Fibroblast of skin of left quadriceps (primary cell): ENCODE measurements at regions not wholly inside any gene's neighbourhood (a gene's known extent, or its start where the extent isn't known, plus 50 kb on each side); places are given as distances from the start of the nearest gene placed in this dataset.

Experiments used
- DNase-seq, 2 experiments: peaks; one replicate each; pipeline ENCODE4 v3.0.0-alpha.2; 2013; ENCODE audit warnings: low read depth in 2 of 2

DNA sequence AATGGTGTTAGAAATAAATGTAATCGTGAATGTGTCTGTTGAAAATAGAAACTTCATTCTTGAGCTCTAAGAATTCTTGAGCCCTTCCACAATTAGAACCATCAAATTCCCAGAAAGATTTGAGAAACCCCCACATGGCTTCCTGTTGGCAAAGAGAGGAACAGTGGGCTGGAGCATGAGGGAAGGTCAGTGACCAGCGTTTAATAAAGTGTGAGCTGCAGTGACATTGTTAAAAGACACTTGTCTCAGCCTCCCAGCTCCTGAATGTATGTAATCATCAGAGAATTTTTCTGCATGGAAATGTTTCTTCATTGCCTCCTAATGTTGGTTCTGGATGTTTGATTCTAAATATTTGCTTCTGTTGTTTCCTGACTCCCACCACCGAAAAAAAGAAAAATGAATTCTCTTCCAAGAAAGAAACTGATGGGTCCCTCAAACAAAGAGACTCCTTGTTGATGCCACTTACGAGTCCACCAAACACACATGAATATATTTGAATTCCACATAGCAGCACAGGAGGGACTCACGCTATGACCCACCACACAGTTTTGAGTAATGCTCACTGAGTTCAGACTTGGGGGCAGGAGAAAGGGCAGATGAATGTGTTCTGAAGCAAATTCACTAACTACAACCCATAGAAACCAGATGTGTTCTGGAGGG lies 225.1 kb upstream of the KLHL29 start:
- no peak for DNase-seq

DNA sequence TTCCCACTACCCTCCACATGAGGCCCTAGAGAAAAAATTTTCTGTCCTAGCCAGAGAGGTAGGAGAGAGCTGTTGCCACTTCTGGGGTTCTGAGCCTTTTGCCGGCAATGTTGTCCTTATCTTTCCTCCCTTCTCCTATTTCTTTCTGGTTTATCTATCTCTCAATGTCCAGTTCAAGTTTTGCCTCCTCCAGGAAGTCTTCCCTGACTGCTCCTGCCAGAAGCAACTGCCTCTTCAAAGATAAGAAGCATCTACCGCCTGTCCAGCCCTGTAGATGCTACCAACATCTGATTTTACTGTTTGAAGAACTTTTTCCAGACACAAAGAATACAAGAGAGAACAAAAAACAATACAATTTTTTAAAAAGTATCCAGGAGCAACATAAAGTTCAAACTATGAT lies 220.8 kb upstream of the KLHL29 start:
- DNase-seq = no peak

DNA sequence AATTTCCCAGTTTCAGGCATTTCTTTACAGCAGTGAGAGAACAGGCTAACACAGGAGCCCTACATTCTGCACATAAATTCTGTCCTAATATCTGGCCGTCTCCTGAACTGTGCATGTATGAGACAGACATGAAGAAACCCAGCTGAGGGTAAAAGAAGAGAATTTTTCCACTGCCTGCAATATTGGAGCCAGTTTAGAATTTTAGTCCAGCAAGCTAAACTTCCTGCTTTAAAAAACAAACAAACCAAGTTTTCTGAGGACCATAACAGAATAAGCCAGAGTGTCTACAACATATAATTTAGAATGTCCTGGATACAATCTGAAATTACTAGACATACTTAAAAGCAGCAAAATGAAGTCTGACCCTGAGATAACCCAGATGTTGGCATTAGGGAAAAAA lies 215.1 kb upstream of the KLHL29 start:
- no peak for DNase-seq

DNA sequence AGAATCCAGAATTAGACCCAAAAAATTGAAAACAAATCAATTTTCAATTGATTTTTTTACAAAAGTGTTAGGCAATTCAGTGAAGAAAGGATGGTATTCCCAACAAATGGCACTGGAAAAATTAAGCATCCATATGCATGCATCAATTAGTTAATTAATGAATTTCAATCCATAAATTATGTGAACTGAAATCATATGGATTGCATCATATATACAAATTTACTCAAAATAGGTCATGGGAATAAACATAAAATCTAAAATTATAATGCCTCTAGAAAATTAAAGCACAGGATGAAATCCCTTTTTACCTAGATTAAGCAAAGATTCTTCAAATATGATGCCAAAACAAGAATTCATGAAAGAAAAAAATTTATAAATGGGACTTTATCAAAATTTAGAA lies 213.9 kb upstream of the KLHL29 start:
- DNase-seq = no peak

DNA sequence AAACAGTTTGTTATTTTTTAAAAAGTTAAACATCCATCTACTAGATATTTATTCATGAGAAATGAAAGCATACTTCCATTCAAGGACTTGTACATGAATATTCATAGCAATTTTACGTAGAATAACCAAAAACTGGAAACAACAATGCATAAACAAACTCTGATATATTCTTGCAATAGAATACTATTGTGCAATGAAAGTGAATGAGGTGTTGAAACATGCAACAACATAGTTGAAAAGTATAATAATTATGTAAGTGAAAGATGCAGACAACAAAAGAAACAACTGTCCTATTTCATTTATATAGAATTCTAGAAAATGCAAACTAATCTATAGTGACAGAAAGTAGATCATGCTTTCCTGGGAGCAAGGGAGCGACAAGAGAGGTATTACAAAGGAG lies 206.6 kb upstream of the KLHL29 start:
- no peak for DNase-seq

DNA sequence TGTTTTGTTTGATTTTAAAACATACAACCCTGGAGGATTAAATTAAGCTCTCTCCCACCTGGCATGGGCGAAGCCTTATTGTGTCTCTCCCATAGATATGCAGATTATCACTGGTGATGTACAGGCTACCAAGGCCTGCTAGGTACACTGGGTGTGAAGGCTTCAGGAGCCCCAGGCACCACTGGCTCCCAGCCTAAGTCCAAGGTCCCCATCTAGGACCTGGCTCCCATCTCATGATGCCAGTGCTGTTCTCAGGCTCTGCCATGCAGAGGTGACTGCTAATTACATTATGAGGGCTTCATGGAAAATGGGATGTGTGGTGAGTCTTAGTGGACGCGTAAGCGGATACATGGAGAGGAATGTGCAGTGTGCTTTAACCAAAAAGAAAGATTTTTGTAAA lies 201.2 kb upstream of the KLHL29 start:
- no peak for DNase-seq

DNA sequence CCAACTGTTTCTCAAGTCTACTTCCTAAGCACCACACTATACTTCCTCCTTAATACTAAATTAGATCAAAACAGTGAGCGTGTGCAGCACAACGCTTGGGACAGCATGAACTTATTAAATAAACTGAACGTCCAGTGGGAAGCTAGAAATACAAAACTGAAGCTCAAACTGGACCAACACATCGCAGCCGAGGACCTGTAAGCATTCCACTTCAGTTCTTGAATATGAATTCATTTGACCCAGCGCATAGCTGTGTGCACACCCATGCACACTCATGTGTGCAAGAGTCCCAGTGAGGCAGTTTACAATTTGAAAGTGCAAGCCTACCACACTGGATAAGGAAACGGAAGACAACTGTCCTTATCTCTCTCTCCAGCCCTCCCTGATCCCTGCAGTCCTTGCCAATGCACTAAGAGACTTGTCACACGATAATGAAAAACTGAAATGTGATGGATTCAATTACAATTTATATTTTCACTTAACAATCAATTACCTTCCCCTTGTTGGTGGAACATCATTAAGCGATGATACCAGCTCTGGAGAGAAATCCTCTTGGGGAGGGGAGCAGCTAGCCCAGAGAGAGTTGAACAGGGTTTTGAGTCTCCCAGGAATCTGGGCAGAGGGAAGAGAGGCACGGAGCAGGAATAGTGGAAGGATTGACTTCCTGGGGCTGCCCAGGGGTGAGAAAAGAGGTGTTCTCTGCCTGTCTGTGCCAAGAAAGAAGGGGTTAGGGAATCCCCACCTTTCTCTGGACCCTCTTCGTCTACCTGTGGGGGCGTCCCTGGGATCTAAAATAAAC lies 186.5 kb upstream of the KLHL29 start:
- DNase-seq = no peak

DNA sequence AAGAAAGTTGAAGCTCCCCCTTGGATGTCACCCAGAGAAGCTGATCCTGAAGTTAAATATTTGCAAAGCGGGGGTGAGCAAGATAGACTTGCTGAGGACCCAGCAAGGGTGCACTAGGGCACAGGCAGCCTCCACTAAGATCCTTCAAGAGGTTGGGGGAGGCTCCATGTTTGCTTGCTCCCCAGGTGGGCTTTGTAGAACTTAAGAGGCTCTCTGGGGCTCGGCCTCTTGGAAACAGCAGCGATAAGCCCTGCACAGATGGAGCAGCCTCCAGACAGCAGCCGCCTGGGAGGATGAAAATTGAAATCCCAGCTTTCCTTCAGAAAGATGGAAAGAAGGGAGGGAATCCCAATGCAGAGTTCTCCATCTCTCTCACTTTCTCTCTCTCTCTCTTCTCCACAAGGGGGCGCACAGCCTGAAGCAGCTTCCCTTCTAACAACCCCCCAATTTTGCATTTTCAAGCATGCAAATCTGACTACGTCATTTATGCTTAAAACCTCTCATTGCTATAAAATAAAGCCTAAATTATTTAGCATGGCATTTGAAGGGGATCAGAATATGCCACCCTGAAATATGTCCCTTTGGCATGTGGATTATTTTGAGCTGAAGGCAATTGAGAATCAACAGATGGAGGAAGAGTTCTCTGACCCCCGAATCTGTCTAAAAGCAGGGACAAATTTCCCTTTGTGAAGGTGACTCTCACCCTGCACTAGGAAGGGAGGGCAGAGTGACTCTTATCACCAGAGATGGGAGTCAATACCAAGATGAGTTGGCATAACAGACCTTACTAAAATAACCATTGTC lies 185.7 kb upstream of the KLHL29 start:
- peak in 1 of 2 experiments; percentile 3 for DNase-seq

DNA sequence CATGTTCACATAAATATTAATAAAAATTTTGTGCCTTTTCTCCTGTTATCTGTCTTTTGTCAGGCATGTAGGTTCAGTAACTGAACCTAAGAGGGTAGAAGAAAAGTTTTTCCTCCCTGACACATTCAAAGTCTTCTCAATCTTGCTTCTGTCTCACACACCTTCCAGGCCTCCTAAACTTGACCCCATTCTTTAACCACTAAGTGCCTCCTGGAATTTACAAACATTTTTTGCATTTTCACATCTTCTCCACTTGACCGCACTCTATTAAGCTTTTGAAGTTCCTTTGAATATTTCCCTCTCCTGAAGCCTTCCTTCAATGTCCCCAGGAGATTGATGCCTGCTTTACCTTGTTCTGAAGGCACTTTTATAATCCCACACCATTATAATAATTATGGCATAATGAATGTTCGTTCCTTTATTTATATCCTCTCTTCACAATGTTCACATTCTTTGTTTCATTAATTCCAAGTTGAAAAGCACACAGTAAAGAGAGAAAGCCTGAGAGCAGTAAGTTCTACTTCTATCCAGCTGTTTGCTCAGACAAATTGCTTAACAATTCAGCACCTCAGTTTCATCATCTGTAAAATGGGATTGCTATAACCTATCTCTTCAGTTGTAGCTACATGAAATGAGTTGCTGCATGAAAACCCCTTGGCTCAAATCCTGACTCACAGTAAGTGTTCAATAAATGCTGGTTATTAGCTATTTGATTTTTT lies 184.8 kb upstream of the KLHL29 start:
- DNase-seq = no peak

DNA sequence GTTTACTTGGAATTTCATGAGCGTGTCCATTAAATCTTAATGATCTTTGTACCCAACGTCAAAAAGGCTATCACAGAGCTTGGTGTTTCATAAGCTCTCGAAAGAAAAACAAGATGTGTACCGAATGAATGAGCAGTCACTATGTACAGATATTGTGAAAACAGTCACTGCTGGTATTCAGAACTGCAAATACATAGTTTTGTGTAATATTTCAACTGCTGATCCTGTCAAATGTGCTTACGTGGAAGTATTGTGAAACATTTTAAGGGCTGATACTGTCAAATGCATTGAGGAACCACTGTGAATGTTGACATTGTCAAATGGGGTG lies 184.2 kb upstream of the KLHL29 start:
- DNase-seq = no peak

DNA sequence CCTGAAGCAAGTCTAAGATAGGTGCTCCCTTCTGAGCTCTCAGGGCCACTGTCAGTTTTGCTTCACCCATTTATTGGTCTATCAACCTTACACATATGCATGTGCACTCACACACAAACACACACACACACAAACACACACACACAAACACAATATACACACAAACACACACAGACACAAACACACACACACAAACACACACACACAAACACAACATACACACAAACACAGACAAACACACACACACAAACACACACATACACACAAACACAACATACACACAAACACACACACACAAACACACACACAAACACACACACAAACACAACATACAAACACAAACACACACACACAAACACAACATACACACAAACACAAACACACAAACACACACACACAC lies 181.6 kb upstream of the KLHL29 start:
- no peak for DNase-seq

DNA sequence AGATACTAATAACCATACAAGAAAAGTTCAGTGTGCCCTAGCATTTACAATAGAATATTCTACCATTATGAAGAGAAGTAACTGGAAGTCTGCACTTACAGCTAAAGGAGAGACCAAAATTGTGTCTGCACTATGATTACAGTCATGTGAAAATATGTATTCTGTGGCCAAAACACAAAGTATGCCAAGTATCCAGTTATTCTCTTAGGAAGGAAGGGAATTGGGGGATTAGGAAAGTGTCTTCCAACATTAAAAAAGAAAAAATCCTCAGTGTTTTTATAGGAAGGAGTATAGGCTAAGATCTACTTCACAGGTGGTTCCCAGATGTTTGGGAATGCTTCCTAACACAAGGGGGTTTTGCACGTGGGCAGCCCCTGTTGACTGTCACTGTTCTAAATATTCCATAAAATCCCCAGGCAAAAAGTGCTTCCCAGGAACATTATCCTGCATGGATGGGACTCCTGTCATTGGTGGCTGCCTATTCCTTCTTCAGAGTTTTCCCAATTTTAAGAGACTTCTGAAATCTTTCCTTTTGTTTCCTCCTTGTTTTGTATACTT lies 180.2 kb upstream of the KLHL29 start:
- peak in 1 of 2 experiments; percentile 2 for DNase-seq

DNA sequence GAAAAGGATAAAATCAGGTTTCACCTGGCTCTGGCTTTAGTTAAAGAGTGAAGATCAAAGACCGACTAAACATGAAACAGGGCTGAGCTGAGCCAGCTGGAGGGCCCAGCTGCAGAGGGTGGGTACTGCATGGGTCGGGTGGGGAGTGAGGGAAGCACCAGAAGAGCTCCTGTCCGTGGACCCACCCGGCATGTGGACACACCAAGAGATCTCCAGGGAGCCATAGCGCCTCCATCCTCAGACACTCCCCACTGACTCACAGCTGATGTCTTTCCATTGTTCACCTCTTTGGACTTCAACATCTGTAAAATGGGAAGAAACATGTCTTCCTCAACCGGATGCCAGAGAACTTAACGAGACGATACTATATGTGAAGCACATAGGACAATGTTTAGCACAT lies 178.3 kb upstream of the KLHL29 start:
- DNase-seq = no peak

DNA sequence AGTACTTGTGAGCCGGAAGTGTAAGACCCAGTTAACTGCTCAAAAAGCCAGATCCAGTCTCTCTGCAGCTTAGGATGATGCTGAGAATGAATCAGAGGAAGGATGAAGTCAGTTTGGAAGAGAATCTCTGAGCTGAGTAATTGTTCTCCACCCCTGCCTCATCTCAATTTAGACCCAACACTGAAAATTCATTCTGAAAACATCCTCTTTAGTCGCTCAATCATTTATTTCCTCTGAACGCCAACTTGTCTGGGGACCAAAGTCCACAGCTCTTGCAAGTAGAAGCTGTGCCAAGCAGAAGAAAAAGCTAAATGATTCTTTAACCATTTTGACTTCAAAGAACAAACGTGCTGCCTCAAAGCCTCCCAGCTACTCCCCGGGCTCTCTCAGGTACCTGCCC lies 177.1 kb upstream of the KLHL29 start:
- no peak for DNase-seq

DNA sequence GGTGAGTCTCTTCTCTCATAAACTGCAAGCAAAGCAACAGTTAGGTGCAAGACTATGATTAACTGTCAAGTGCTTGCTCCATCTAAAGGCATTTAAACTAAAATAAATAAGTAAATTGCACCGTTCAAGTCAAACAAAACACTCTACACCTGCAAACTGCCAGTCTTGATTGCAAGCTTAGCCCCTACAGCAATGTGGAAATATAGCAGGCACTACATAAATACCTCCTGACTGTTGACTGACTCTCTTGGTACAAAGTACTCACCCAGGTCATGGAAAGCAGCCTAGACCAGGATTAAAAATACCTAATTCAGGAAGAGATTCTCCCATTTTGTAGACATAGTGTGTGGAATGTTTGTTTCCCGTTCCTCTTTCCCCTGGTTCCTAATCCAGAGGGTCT lies 176.6 kb upstream of the KLHL29 start:
- no peak for DNase-seq

DNA sequence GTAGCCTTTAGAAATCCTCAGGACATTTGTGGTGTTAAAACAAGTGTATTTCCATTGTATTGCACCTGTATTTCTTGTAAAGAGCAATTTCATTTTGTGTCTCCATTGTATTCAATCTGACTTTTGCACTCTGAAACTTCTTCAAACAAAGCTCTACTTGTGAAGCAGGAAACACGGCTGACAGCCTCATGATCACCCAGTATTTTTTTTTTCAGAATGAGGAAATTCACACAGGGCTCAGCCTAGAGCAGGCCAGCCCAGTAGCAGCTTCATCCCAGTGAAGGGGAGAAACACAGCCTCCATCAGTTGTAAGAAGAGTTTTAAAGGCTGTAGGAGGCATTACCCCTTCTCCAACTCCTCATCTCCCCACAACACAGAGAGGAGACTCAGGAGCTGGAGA lies 175.9 kb upstream of the KLHL29 start:
- no peak for DNase-seq

DNA sequence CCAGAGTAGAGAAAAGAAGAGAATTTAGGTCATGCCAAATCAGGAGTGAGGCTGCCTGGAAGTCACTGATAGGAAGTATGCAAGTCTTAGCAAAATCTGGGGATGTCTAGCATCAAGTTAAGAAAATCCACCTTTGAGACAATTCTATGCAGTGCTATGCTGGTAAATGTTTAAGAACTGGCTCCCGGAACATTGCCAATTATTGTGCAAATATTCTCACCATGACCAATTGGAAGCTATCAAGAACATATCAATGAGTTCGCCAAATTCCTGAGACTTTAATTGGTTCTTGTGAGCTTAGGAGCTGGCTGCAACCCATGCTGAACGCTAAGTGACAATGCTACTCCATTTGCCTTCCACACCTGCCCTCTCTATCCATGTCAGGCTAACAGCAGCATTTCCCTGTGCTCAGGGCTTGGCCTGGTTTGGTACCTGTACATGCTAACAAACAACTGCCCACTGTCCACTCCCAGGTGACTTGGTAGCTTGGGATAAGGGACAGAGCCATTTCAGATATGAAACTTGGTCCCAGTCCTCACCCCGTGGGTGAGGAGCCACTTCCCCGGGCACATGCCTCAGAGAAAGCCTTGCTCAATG lies 172.9 kb upstream of the KLHL29 start:
- no peak for DNase-seq

DNA sequence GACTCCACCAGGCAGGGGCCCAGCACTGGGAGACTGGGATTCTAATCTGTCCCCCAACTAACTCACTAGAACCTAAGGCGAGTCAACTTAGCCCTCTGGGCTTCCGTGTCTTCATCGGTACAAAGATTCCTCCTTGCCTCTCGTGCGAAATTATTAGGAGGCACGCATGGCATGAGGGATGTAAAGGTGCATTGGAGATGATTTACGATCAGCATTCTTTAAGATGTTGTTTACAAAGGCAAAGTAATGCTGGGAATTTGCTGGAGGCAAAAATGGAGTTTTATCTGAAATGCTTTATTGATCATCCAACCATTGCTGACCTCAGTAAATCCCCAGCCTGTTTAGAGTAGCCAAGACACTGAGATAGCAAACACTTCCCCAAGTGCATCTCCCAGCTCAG lies 171.8 kb upstream of the KLHL29 start:
- no peak for DNase-seq

DNA sequence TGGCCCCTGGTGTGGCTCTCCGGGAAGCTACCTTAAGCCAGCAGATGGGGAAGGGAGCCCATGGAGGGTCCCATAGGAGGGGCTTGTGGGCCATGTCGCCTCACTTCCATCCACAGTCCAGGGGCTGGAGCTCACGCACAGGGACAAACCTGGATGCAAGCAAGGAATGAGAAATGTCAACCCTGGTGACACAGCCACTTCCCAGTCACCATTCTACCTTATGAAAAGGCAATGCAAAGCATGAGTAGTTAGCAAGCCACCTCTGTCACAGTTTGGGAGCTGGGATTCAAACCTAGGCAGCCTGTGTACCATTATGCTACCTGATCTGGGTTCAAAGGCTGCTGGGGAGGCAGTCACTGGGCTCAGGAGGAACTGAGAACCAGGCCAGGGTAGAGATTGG lies 170.0 kb upstream of the KLHL29 start:
- DNase-seq = no peak

DNA sequence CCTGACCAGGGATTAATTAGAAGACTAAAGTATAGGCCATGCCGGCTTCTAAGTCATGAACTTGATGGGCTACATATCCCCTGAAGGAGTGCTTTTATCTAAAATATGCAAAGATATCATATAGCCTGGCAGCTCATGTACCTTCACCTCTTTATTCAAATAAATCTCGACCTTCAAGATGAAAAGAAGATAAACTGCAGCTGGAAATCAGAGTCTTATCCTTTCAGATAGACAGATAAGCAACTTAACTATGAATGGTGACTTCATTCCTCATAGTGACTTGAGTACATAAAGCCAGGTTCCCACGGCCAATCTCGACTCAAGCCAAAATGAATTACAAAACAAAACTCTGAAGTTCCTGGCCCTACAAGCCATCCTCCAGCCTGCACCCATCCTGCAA lies 165.3 kb upstream of the KLHL29 start:
- DNase-seq = no peak

DNA sequence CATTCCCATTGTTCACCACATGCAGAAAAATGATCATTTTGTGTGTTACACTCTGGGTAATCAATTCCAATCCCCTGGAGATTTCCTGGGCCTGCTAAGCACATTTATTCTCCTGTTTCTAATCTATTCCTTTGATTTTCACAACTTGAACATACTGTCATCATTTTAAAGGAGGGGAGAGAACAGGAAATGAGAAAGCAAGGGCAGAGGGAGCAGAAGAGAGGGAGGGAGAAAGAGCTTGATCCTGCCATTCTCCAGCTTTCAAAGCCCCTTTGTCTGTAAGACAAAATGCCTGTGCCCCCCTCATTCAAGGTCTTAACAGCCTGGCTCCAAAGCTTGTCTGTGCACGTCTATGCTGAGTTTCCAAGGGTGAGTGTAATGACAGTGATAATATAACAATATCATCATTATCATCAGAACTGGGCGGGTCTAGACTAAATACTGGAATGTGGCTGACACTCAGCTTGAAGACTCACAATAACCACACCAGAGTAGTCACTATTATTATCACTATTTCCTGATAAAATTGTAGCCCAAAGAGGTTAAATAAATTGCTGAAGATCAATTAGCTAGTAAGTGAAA lies 164.4 kb upstream of the KLHL29 start:
- no peak for DNase-seq
